ENCODE measurements at regions not wholly inside any gene's neighbourhood (a gene's known extent, or its start where the extent isn't known, plus 50 kb on each side); places are given as distances from the start of the nearest gene placed in this dataset.

GRCh38 chr2:108067820-108068405 lies 81.6 kb downstream of the SLC5A7 start:
- Histone ChIP-seq H3K27me3 (no peaks in the 10 kb centered on the region), H3K9me3 (no peaks in the 10 kb centered on the region), H3K27ac (no peak overlapping the region), H3K36me3 (no peaks in the 10 kb centered on the region), H3K4me3 (no peak overlapping the region), H3K4me1 (no peaks in the 10 kb centered on the region)
- TF ChIP-seq POLR2A (IDR thresholded peaks at IDR 0.05) (no peak), POLR2AphosphoS5 (IDR thresholded peaks at IDR 0.05; ENCODE audit: insufficient read depth in 1 of 2, low read depth in 1 of 2) (no peak), CTCF (IDR thresholded peaks at IDR 0.05) (no peak)
- DNase-seq (ENCODE audit: extremely low spot score in 2 of 2): no peak
- intact Hi-C loops (cut with DNase I): no loop called here

GRCh38 chr2:108069515-108070310 lies 83.4 kb downstream of the SLC5A7 start:
- H3K27ac ChIP-seq: no peak overlapping the region
- DNase-seq (ENCODE audit: extremely low spot score in 2 of 2): no peak
- no peaks in the 10 kb centered on the region for H3K36me3 ChIP-seq
- H3K4me3 ChIP-seq: no peak overlapping the region
- no peaks in the 10 kb centered on the region for H3K27me3 ChIP-seq
- no peaks in the 10 kb centered on the region for H3K4me1 ChIP-seq
- intact Hi-C loops (cut with DNase I): no loop called here
- H3K9me3 ChIP-seq: no peaks in the 10 kb centered on the region
- TF ChIP-seq POLR2A (IDR thresholded peaks at IDR 0.05) (no peak), POLR2AphosphoS5 (IDR thresholded peaks at IDR 0.05; ENCODE audit: insufficient read depth in 1 of 2, low read depth in 1 of 2) (no peak), CTCF (IDR thresholded peaks at IDR 0.05) (no peak)

GRCh38 chr2:108073415-108074072 lies 87.2 kb downstream of the SLC5A7 start:
- H3K27me3 ChIP-seq: no peaks in the 10 kb centered on the region
- no peak for DNase-seq (ENCODE audit: extremely low spot score in 2 of 2)
- intact Hi-C loops (cut with DNase I): no loop called here
- no peaks in the 10 kb centered on the region for H3K4me1 ChIP-seq
- H3K4me3 ChIP-seq: no peak overlapping the region
- H3K27ac ChIP-seq: no peak overlapping the region
- H3K9me3 ChIP-seq: no peaks in the 10 kb centered on the region
- no peaks in the 10 kb centered on the region for H3K36me3 ChIP-seq
- no peak for TF ChIP-seq CTCF (IDR thresholded peaks at IDR 0.05)
- TF ChIP-seq POLR2AphosphoS5 (IDR thresholded peaks at IDR 0.05; ENCODE audit: insufficient read depth in 1 of 2, low read depth in 1 of 2): no peak
- TF ChIP-seq POLR2A (IDR thresholded peaks at IDR 0.05): no peak

- Histone ChIP-seq H3K36me3 (no peaks in the 10 kb centered on the region), H3K4me3 (no peak overlapping the region), H3K9me3 (no peaks in the 10 kb centered on the region), H3K27me3 (no peaks in the 10 kb centered on the region), H3K4me1 (no peaks in the 10 kb centered on the region), H3K27ac (no peak overlapping the region)
- TF ChIP-seq POLR2AphosphoS5 (IDR thresholded peaks at IDR 0.05; ENCODE audit: insufficient read depth in 1 of 2, low read depth in 1 of 2) (no peak), POLR2A (IDR thresholded peaks at IDR 0.05) (no peak), CTCF (IDR thresholded peaks at IDR 0.05) (no peak)
- DNase-seq (ENCODE audit: extremely low spot score in 2 of 2): no peak
- intact Hi-C loops (cut with DNase I): no loop called here
Measured at GRCh38 chr2:108074150-108074549, 87.8 kb downstream of the SLC5A7 start.

Data from vagina (tissue), 2 donors.